Islet of Langerhans (tissue), 1 donor: ENCODE measurements at regions not wholly inside any gene's neighbourhood (a gene's known extent, or its start where the extent isn't known, plus 50 kb on each side); places are given as distances from the start of the nearest gene placed in this dataset.
"Not testable (repeated sequence)": the region's sequence is repeated elsewhere in the genome, so short reads cannot be mapped to it uniquely, and the experiment has no call there.

Experiments used
- FAIRE-seq: peaks from one replicate; lab custom pipeline; 2011; peaks lifted over from hg19 to GRCh38; lab: Jason Lieb, UNC

DNA sequence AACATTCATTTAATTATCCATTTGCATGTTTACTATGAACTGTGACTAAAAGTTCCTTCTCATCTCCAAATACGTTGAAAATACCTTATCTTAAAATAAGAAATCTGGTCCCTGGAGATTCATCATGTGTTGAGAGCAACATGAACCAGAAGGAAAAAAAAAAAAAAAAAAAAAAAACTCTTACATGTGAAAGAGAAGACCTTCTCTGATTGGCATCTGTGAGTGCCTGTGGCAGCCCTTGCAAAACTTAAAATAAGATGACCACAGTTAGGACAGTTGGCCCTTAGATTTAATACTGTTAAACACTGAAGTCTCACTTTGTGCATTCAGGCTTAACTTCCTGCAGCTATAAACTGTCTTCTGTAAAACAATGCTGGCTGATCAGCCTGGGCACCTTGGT lies 1395.2 kb upstream of the ADGRL4 start:
- no peak for FAIRE-seq

DNA sequence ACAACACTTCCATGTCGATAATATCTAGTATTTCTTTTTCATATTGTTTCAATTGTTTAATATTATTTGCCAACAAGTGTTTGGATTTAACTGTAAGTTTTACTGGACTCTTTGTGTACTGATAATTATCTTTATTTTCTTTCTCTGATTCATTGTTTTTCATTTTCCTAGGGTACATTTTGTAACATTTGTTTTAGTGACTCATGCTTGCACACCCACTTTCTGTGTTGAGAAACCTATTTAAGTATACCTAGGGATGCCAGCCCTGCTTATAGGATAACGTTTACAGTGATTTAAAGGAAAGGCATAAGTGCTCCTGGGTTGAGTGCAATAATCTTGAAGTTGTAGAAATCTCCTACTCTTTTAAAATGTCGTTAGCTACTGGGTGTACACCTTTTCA lies 1386.0 kb upstream of the ADGRL4 start:
- no peak for FAIRE-seq

DNA sequence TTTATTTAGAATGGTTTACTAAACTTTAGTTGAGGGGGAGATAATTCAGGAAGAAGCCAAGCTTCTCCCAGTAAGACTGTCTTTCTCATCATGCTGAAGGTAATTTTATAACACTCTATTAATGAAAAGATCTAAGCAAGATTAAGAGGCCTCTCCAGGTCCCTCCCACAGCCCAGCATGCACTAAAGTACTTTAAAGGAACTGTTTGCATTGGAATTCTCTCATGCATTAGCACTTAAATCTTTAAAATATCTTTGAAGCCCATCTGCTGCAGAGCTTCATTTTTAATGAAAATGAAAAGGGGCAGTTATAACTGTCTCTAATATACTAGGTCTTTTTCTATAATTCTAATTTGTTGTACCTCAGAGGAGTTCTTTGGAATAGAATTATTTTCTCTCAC lies 1379.1 kb upstream of the ADGRL4 start:
- no peak for FAIRE-seq

DNA sequence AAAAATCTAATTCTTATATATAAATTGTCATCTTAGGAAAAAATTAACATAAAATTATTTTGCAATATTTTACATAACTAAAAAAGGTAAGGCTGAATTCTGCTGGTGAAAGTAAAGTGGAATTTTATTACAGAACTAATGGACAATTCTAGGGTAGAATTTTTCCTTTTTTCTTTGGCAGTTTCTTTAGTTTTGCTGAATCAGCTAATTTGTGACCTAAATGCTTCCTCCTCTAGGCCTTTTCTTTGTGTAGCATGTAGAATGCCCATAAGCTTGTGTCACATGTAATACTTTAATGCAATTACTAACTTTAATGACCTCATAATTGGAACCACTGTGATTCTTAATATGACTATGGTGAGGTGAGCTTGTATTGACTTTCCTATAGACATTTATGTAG lies 1378.4 kb upstream of the ADGRL4 start:
- no peak for FAIRE-seq

DNA sequence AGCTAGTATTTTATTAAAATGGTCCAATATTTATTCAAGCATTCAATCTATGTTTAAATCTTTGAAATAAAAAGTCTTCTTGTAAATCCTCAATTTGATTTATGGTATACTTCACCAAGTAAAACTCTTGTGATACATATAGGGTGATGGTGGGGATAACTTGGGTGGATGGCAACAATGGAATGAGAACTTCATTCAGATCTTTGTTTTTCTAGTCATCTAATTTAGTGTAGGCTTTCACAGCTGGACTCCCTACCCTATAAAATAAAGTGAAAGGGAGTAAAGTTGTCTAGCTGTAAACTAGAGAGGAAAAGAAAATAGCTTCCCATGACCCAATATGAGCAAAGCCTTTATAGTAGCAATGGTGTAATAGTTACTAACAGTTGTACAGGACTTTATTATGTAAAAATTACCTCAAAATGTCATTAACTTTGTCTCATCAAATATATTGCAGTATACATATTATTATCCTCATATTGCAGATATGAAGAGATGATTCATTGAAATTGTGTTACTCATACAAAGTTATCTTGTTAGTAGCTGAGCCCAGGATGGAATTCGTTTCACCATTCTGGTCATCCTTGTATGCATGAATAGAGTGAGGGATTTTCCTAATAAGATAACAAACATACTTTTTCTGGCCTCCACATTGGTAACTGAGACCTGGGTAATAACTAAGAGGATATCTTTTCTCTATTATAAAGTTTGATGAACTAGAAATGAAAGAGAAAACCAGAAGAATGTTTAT lies 1377.7 kb upstream of the ADGRL4 start:
- FAIRE-seq = no peak

DNA sequence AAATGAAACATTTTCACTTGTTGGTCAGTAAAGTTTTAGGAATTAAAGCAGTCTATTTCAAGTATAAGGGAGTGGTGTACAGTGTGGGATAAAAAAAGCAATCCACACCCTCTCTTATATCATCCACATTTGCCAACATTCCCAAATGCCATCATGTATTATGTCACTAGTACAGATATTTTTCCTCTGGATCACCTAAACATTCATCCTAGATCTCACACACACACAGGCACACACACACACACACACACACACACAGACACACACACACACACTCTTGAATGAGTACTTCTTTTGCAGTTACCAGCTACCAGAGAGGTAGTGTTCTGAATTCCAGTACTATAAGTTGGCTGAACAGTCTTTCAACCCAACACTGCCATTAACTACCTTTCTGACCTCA lies 1369.1 kb upstream of the ADGRL4 start:
- FAIRE-seq = no peak

DNA sequence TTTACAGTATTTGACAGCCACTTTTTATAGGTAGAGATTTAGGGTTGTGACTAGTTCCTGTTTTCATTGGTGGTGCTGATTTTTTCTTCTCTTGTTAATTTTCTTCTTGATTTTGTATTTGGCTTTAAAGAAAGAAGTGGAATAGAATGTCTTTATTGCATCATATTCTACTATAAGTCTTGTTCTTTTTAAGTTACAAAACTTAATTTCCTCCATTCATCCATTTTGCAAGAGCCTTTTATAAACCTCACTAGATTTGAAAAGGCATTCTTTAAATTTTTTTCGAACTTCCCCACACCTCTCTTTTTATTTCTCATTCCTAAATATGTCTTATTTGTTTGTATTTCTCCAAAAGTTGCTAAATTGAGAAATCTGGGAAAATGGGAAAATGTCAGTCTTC lies 1368.6 kb upstream of the ADGRL4 start:
- FAIRE-seq = no peak

DNA sequence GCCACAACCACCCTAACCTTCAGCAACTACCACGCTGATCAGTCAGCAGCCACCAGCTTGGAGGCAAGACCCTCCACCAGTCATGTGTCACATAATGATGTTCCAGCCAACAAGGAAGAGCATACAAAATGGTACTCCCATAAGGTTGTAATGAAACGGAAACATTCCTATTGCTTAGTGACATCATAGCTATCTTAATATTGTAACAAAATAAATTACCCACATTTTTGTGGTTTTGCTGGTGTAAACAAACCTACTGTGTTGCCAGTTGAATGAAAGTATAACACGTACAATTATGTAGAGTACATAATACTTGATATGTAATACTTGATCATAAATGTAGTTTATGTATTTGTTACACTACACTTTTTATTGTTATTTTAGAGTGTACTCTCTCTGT lies 1363.2 kb upstream of the ADGRL4 start:
- no peak for FAIRE-seq

DNA sequence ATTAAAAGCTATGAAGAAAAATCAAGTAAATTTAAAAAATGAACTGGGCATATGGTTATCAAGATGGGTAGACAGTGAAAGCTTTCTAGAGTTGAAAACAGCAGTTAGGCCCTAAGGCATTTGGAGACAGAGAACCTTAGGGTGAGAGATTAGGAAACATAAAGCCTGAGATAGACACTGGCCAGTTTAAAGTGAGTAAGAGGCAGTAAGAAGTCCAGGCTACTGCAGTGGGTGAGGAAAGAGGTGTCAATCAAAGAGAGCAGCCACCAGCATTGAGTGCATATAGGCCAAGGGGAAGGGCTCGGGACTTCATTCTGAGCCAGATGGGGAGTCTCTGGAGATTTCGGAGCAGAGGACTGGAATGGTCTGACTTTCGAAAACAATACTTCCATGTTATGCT lies 1360.5 kb upstream of the ADGRL4 start:
- no peak for FAIRE-seq

DNA sequence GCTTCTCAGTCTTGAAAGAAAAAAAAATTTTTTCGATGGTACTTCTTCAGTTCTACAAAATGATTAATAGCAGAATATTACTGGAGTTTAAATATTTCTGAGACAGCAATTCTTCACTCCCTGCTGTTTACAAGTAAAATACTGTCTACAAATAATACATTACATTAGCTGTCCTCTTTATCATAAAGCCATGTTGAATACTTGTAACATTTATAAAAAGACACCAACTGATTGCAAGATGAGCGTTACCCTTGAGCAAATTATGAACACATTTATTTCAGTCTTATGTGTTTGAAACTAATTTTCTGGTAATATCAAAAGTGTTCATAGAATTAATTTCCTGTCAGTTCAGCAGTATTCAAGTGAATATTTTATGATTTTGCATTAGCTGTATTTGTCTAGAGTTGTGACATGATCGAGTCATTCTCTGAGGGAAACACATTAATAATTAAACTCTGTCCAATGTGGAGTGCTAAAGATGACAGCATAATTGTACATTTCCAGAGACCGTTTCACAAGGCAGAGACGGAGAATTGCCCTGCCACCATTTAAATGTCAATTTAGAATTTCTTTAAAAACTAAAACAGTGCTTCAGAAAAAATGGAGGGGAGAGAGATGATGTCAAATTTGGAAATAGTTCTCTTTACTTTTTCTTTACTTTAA lies 1359.0 kb upstream of the ADGRL4 start:
- no peak for FAIRE-seq

DNA sequence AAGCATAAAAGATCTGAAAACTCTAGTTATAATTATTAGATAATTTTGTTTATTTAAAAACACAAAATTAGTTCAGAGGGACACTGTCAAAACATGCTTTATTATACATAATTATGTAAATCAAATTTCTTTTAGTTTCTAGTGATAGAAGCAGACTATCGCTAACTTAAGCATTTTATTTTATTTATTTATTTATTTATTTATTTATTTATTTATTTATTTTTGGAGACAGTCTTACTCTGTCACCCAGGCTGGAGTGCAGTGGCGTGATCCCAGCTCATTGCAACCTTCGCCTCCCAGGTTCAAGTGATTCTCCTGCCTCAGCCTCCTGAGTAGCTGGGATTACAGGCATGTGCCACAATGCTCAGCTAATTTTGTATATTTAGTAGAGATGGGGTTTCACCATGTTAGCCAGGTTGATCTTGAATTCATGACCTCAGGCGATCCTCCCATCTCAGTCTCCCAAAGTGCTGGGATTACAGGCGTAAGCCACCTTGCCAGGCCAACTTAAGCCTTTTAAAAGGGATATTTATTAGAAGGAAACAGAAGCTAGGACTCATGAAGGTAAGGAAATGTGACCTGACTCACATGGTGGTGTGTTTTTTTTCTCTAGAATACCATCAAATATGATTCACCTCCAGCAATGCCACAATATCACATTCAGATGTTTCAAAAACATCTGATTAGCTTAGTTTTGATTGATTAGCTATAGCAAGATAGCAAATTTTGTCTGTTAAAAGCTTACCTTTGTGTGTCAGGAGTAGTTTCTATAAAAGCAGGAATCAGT lies 1357.4 kb upstream of the ADGRL4 start:
- peak; percentile 81 for FAIRE-seq

DNA sequence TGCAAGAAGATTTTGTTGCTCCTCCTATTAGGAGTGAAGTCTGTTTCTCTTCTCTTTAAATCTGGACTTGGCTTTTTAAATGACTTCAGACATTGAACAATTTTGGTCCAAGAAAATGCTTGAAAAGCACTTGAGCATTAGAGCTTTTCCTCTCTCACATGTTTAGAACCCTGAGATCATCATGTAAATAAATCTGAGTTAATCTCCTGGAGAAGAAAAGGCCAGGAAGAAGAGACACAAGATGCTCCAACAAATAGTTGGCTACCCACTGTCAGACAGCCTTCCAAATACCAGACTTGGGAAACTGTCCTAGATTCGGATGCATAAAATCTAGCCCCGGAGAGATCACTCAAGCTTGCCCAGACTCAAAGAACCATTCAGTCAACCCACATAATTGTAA lies 1353.1 kb upstream of the ADGRL4 start:
- no peak for FAIRE-seq

DNA sequence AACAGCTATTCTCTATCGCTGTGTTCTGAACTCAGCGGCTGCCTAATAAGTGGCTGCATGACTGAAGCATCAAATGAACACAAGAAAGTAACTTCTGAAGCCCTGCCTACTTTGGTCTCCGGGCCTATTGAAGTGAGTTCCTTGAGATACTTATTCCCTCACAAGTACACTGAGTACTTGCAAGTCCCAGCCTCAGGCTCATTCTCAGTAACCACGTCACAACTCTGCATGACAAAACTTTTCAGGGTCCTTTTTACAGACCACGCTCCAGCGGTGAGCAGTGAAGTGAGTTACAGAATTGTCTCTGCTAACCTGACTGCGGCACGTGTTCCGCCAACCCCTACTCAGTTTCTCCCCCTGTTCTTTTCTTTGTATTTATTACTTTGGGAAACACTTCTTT lies 1342.7 kb upstream of the ADGRL4 start:
- FAIRE-seq = no peak

DNA sequence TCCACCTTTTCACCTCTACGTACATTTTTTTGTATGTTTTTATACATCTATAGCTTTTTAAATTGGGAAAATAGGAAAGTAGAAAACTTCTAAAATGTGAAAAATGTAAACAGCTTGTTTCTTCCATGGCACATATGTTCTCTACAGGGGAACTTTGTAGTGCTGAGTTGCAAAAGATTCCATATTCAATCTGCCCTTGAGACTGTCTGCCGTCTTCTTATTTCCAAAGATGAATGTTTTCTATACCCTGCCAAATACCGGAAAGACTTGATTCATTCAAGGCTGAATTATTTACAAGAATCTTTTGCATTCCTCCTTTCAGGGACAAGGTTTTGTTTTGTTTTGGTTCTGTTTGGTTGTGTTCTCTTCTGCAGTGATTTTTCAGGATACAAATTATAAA lies 1334.5 kb upstream of the ADGRL4 start:
- FAIRE-seq = no peak

DNA sequence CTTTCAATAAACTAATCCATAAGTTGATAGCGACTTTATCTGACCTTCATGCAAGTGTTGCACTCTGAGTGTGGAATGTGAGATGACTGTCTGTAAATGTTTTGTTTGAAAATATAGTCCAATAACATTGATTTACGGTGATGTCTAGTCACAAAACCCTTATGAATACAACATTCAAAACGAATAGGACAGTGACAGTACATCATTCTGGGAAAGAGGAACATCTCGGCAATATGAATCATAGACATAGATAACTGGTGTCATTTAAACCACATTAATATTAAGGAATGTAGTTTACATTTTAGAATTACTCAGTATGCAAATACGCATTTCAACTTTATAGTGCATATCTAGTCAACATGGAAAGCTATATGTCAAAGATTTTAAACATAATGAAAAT lies 1311.6 kb upstream of the ADGRL4 start:
- no peak for FAIRE-seq

DNA sequence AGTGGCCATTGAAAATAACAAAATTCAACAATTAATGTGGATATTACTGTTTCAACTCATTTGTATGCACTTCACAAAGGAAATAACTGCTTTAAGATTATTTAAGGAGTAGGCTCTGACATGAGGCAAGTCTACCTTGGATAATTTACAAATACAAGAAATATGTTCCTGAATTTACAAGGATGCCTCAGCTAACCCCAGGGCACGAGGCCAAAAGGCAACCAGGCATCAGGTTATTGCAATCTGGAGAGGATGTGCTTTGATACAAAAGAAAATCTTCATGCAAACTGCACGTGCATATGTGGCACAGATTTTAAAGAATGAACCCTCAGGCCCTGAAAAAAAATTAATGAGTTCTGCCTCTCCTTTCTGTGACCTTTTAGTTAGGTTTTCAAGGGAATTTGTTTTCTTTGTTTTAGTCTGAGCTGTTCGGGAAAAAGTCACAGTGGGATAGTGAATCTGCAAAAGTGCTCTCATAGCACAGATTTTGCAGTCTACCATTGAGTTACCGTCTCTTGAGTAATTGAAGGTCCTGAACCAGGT lies 1304.2 kb upstream of the ADGRL4 start:
- no peak for FAIRE-seq

DNA sequence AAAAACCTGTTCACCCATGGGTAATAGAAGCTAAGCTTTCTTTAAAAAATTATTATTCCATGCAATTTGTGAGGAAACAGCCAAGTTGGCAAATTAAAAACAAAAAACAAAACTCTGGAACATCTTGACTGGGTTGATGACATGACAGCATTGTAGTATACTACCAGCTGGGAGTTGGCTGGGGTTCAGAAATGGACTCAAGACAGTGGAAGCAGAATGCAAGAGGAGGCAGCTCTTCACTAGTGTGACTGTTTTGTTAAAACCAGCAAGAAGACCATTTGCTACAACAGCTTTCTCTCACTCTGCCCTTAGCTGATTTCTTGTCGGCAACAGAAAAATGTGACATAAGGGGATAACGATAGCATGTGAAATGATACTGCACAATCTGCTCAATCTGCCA lies 1298.9 kb upstream of the ADGRL4 start:
- no peak for FAIRE-seq

DNA sequence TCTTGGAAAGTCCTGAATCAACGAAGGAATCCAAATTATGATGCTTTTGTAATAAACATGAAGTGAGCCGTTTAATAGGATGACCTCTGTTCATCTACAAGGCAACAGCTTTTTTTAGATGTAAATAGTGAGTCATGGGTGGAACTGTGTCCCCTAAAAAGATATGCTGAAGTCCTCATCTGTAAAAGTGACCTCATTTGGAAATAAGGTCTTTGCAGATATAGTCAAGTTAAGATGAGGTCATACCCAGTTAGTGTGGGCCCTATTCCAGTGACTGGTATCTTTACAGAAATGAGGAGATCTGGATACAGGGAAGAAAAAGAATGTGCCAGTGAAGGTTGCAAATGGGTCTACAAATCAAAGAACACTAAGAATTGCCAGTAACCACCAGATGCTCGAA lies 1287.3 kb upstream of the ADGRL4 start:
- no peak for FAIRE-seq

DNA sequence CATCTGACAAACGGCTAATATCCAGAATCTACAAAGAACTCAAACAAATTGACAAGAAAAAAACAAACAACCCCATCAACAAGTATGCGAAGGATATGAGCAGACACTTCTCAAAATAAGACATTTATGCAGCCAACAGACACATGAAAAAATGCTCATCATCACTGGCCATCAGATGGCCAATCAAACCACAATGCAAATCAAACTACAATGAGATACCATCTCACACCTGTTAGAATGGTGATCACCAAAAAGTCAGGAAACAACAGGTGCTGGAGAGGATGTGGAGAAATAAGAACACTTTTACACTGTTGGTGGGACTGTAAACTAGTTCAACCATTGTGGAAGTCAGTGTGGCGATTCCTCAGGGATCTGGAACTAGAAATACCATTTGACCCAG lies 1282.2 kb upstream of the ADGRL4 start:
- FAIRE-seq = not testable (repeated sequence)

DNA sequence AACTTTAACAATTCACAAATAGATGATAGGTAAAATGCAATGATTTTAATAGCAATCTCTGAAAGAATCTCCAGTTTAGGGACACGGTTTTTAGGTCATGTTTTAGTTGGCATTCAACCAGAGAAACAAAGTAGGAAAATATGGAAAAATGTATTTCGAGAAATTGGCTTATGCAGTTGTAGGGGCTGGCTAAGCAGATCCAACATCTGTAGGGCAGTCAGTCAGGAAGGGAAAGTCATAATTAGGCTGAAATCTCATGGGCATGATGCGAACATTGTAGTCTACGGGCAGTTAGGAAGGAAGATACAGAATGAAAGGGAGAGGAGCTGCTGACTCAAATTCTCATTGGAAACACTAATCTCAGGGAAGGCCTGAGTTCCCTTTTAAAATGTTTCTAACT lies 1276.0 kb upstream of the ADGRL4 start:
- FAIRE-seq = no peak

DNA sequence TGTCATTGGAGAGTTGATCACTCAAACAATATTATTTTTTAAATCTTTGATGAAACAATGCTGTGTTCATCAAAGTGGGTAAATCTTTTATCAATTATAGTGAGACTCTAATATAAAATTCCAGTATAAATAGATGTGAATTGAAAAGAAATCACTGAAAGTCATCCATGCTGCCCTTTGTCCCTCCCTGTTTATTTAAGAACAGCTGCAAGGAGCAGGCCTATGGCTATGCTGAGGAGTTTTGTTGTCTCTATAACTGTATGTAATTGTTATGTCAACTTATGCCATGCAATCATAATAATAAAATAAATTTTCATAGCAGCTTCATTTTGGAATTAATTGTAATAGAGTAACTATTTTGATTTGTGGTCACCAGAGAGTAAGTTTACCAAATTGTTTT lies 1272.4 kb upstream of the ADGRL4 start:
- FAIRE-seq = no peak

DNA sequence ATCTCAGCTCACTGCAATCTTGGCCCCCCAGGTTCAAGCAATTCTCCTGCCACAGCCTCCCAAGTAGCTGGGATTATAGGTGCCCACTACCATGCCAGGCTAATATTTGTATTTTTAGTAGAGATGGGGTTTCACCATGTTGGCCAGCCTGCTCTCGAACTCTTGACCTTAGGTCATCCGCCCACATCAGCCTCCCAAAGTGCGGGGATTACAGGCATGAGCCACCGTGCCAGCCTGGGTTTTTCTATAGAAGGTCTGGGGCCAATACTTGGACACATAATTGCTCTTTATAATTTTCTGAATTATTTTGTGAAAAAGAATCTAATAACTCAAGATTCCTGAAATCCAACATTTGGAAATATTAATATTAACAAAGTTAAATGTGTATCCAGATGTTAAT lies 1267.7 kb upstream of the ADGRL4 start:
- no peak for FAIRE-seq

DNA sequence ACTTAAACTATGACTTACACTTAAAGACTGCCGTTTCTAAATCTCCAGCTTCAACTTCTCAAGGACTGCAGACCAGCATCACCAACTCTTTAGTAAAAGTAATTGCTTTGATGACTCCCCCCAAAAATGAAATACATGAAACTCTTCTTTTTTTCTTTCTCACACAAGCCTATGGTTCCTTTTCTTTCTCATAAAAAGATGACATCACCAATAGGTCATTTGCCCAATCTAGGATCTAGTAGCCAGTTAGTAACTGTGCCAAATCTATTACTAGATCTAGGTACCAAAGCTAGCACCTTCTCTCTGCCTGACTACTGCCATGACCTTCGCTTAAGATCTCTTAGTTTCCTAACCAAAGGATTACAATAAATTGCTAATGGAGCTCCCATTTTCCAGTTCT lies 1266.0 kb upstream of the ADGRL4 start:
- FAIRE-seq = no peak
